ENCODE measurements at regions not wholly inside any gene's neighbourhood (a gene's known extent, or its start where the extent isn't known, plus 50 kb on each side); places are given as distances from the start of the nearest gene placed in this dataset.
"Not testable (repeated sequence)": the region's sequence is repeated elsewhere in the genome, so short reads cannot be mapped to it uniquely, and the experiment has no call there.

DNA sequence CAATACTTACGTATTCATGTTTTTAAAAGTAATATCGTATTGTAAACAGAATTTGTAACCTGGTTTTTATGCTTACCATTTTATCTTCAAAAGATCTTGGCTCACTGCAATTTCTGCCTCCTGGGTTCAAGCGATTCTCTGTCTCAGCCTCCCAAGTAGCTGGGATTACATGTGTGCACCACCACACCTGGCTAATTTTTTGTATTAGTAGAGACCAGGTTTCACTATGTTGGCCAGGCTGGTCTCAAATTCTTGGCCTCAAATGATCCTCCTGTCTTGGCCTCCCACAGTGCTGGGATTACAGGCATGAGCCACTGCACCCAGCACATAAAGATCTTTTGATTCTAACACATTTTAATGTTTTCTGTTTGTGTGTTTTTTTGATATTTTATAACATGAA, 50.7 kb upstream of the DKK3 start:
- H3K9me3 ChIP-seq (ENCODE audit: low read length); FAIRE-seq; H4K20me1 ChIP-seq (ENCODE audit: insufficient read depth, low read length); H3K36me3 ChIP-seq (replicated peaks in 1 of 2; ENCODE audit: control insufficient read depth in 1 of 2, insufficient read depth in 2 of 2, low read length in 2 of 2); H3K27me3 ChIP-seq (ENCODE audit: control insufficient read depth in 1 of 2, insufficient read depth in 2 of 2, low read length in 2 of 2); CTCF ChIA-PET (ENCODE audit: low intra/inter-chr PET ratio, low total read pairs); H3K9ac ChIP-seq (ENCODE audit: insufficient read depth, low read depth, low read length); in situ Hi-C loops (cut with HindIII; ENCODE audit: extremely low pct_ligation_motif_present, low pct_unique_long_range_greater_than_20kb); DNase-seq (ENCODE audit: low spot score); POLR2A ChIA-PET; H3K4me1 ChIP-seq (ENCODE audit: insufficient read depth, low read length); H3K27ac ChIP-seq (ENCODE audit: extremely low read length, insufficient read depth, low read length); ATAC-seq; H3K79me2 ChIP-seq (ENCODE audit: insufficient read depth, low read length); H3K4me2 ChIP-seq (ENCODE audit: low read depth, low read length); BruUV-seq (replicated peaks); H2AFZ ChIP-seq (ENCODE audit: low read length); H3K4me3 ChIP-seq (replicated peaks in 1 of 3; ENCODE audit: insufficient read depth in 1 of 3, low read depth in 2 of 3, low read length in 3 of 3): not testable (repeated sequence)
- 76% methylated on average over 3 of the region's 3 CpGs for WGBS (ENCODE audit: low lambda C conversion rate)
- intact Hi-C loops (cut with micrococcal nuclease; ENCODE audit: unreplicated experiment): loop anchor here (2.0 to 10.0 kb wide), 2 partner anchors 56 to 308 kb away; partner anchors contain the start of gene MICAL2

DNA sequence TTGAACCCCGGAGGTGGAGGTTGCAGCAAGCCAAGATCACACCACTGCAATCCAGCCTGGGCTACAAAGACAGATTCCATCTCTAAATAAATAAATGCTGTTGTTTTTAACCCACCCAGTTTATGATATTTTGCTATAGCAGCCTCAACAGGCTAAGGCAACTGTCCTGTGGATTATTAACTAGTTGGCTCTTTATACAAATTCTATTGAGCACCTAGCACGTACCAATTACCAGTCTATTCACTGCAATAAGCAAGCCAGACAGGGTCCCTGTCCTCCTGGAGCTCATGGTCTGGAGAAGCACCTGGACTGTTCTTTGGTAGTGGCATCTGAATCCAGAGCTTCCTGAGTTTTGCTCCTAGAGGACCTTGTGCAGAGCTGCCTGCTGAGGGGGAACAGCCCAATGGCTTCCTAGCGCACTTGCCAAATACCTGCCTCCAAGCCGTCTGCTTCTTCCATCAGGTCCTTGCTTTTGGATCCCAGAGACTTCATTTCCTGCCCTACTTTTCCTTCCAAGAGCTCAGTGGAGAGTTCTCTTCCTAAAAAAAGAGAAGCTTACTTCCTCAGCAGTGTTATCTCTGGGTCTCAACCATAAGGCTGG, 49.9 kb upstream of the MICAL2 start:
- DNase-seq (ENCODE audit: low spot score) (no peak), ATAC-seq (no peak), FAIRE-seq (no peak)
- Histone ChIP-seq H3K27ac (ENCODE audit: extremely low read length, insufficient read depth, low read length) (no peak overlapping the region), H3K4me1 (ENCODE audit: insufficient read depth, low read length) (peaks cover under 1% of the 10 kb centered on the region; the same call in 1 of the 2 replicates), H3K36me3 (replicated peaks in 1 of 2; ENCODE audit: control insufficient read depth in 1 of 2, insufficient read depth in 2 of 2, low read length in 2 of 2) (no peaks in the 10 kb centered on the region), H3K9me3 (ENCODE audit: low read length) (0 out of 2 replicates have a peak, but pooled peaks cover 4% of the 10 kb centered on the region), H3K9ac (ENCODE audit: insufficient read depth, low read depth, low read length) (no peak overlapping the region), H4K20me1 (ENCODE audit: insufficient read depth, low read length) (no peaks in the 10 kb centered on the region), H2AFZ (ENCODE audit: low read length) (no peak overlapping the region), H3K79me2 (ENCODE audit: insufficient read depth, low read length) (no peaks in the 10 kb centered on the region), H3K4me3 (replicated peaks in 1 of 3; ENCODE audit: insufficient read depth in 1 of 3, low read depth in 2 of 3, low read length in 3 of 3) (no peak overlapping the region), H3K27me3 (ENCODE audit: control insufficient read depth in 1 of 2, insufficient read depth in 2 of 2, low read length in 2 of 2) (no peaks in the 10 kb centered on the region), H3K4me2 (ENCODE audit: low read depth, low read length) (no peak overlapping the region)
- ChIA-PET POLR2A (no interaction called here), CTCF (ENCODE audit: low intra/inter-chr PET ratio, low total read pairs) (no interaction called here)
- 60% methylated on average over 4 of the region's 4 CpGs for WGBS (ENCODE audit: low lambda C conversion rate)
- intact Hi-C loops (cut with micrococcal nuclease; ENCODE audit: unreplicated experiment) (no loop called here), in situ Hi-C loops (cut with HindIII; ENCODE audit: extremely low pct_ligation_motif_present, low pct_unique_long_range_greater_than_20kb) (no loop called here)
- BruUV-seq (replicated peaks): no TSS peak
- TF ChIP-seq, protein P1, sequence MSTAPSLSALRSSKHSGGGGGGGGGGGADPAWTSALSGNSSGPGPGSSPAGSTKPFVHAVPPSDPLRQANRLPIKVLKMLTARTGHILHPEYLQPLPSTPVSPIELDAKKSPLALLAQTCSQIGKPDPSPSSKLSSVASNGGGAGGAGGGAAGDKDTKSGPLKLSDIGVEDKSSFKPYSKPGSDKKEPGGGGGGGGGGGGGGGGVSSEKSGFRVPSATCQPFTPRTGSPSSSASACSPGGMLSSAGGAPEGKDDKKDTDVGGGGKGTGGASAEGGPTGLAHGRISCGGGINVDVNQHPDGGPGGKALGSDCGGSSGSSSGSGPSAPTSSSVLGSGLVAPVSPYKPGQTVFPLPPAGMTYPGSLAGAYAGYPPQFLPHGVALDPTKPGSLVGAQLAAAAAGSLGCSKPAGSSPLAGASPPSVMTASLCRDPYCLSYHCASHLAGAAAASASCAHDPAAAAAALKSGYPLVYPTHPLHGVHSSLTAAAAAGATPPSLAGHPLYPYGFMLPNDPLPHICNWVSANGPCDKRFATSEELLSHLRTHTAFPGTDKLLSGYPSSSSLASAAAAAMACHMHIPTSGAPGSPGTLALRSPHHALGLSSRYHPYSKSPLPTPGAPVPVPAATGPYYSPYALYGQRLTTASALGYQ (CRISPR knock-in tag; IDR thresholded peaks at IDR 0.05): no peak
- no peak for TF ChIP-seq PHF5A (CRISPR knock-in tag; IDR thresholded peaks at IDR 0.05; ENCODE audit: low read depth, unreplicated experiment)
- no peak for TF ChIP-seq ZNF317 (CRISPR knock-in tag; IDR thresholded peaks at IDR 0.05)
- no peak for TF ChIP-seq PTBP1 (IDR thresholded peaks at IDR 0.05; ENCODE audit: low read depth, low read length, poor library complexity, severe bottlenecking)
- no peak for TF ChIP-seq ZNF354B (CRISPR knock-in tag; IDR thresholded peaks at IDR 0.05)
- TF ChIP-seq SKI (IDR thresholded peaks at IDR 0.05; ENCODE audit: partially characterized antibody): no peak
- no peak for TF ChIP-seq EZH2 (conservative IDR thresholded peaks at IDR 0.05; ENCODE audit: low read depth, low read length)
- no peak for TF ChIP-seq KLF13 (CRISPR knock-in tag; IDR thresholded peaks at IDR 0.05)
- TF ChIP-seq XRCC5 (optimal IDR thresholded peaks at IDR 0.05; ENCODE audit: low read length): no peak
- no peak for TF ChIP-seq GABPB1 (CRISPR knock-in tag; IDR thresholded peaks at IDR 0.05)
- TF ChIP-seq, protein P2, sequence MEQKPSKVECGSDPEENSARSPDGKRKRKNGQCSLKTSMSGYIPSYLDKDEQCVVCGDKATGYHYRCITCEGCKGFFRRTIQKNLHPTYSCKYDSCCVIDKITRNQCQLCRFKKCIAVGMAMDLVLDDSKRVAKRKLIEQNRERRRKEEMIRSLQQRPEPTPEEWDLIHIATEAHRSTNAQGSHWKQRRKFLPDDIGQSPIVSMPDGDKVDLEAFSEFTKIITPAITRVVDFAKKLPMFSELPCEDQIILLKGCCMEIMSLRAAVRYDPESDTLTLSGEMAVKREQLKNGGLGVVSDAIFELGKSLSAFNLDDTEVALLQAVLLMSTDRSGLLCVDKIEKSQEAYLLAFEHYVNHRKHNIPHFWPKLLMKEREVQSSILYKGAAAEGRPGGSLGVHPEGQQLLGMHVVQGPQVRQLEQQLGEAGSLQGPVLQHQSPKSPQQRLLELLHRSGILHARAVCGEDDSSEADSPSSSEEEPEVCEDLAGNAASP (CRISPR knock-in tag; IDR thresholded peaks at IDR 0.05; ENCODE audit: borderline replicate concordance): no peak
- TF ChIP-seq ZFP36L1 (CRISPR knock-in tag; IDR thresholded peaks at IDR 0.05): no peak
- TF ChIP-seq, protein P3, sequence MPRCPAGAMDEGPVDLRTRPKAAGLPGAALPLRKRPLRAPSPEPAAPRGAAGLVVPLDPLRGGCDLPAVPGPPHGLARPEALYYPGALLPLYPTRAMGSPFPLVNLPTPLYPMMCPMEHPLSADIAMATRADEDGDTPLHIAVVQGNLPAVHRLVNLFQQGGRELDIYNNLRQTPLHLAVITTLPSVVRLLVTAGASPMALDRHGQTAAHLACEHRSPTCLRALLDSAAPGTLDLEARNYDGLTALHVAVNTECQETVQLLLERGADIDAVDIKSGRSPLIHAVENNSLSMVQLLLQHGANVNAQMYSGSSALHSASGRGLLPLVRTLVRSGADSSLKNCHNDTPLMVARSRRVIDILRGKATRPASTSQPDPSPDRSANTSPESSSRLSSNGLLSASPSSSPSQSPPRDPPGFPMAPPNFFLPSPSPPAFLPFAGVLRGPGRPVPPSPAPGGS (CRISPR knock-in tag; IDR thresholded peaks at IDR 0.05): no peak
- no peak for TF ChIP-seq ZNF660 (CRISPR knock-in tag; IDR thresholded peaks at IDR 0.05; ENCODE audit: borderline replicate concordance, low read depth)
- TF ChIP-seq SMARCC2 (IDR thresholded peaks at IDR 0.05): no peak
- TF ChIP-seq CEBPG (CRISPR knock-in tag; IDR thresholded peaks at IDR 0.05): no peak

All from HepG2 (cell line).